ENCODE measurements at regions not wholly inside any gene's neighbourhood (a gene's known extent, or its start where the extent isn't known, plus 50 kb on each side); places are given as distances from the start of the nearest gene placed in this dataset.

GRCh38 chr9:107163370-107163769 lies 119.7 kb upstream of the RAD23B start:
- DNase-seq = no peak

GRCh38 chr9:107169796-107170195 lies 113.3 kb upstream of the RAD23B start:
- no peak for DNase-seq

- DNase-seq = no peak
Observed at GRCh38 chr9:107170801-107171200, 112.3 kb upstream of the RAD23B start.

GRCh38 chr9:107172160-107172978 lies 110.7 kb upstream of the RAD23B start:
- DNase-seq = peak in 47 of 56 donors; percentile 2 to 88 (median 49)

- DNase-seq = no peak
Observed at GRCh38 chr9:107172979-107173347, 110.1 kb upstream of the RAD23B start.

- DNase-seq = no peak
Observed at GRCh38 chr9:107173422-107174180, 109.5 kb upstream of the RAD23B start.

GRCh38 chr9:107174441-107174840 lies 108.6 kb upstream of the RAD23B start:
- no peak for DNase-seq

GRCh38 chr9:107175041-107175440 lies 108.0 kb upstream of the RAD23B start:
- DNase-seq = no peak

- DNase-seq = no peak
Observed at GRCh38 chr9:107175816-107176435, 107.2 kb upstream of the RAD23B start.

GRCh38 chr9:107176436-107177151 lies 106.5 kb upstream of the RAD23B start:
- no peak for DNase-seq

- no peak for DNase-seq
Observed at GRCh38 chr9:107177243-107177839, 105.7 kb upstream of the RAD23B start.

- no peak for DNase-seq
Observed at GRCh38 chr9:107177857-107178256, 105.2 kb upstream of the RAD23B start.

- DNase-seq = no peak
Observed at GRCh38 chr9:107178293-107178692, 104.8 kb upstream of the RAD23B start.

- DNase-seq = no peak
Observed at GRCh38 chr9:107180206-107180605, 102.9 kb upstream of the RAD23B start.

GRCh38 chr9:107183176-107183575 lies 99.9 kb upstream of the RAD23B start:
- DNase-seq = no peak

- DNase-seq = no peak
Observed at GRCh38 chr9:107188376-107188775, 94.7 kb upstream of the RAD23B start.

GRCh38 chr9:107190061-107190935 lies 92.8 kb upstream of the RAD23B start:
- DNase-seq = no peak

GRCh38 chr9:107190936-107191290 lies 92.2 kb upstream of the RAD23B start:
- no peak for DNase-seq

GRCh38 chr9:107193251-107193650 lies 89.8 kb upstream of the RAD23B start:
- DNase-seq = no peak

GRCh38 chr9:107198718-107199117 lies 84.4 kb upstream of the RAD23B start:
- DNase-seq = no peak

All from amygdala (tissue), 56 donors.